Peyer's patch (tissue), 4 donors: ENCODE measurements at regions not wholly inside any gene's neighbourhood (a gene's known extent, or its start where the extent isn't known, plus 50 kb on each side); places are given as distances from the start of the nearest gene placed in this dataset.

Experiments
- POLR2A ChIP-seq, 2 donors: fragments of 450-650 bp; IDR thresholded peaks; one replicate each; pipeline ENCODE4 v1.5.1; 2017; ENCODE audit warnings: antibody characterized with exemption in 2 of 2, mild to moderate bottlenecking in 2 of 2, moderate library complexity in 2 of 2
- TF ChIP-seq, protein P1 (sequence below), 6 experiments: fragments of 450-650 bp in 4 of 6; fragments of 200-600 bp in 2 of 6; sonication (generic) in 1 of 6; IDR thresholded peaks; one replicate each; pipeline ENCODE4 v1.5.1; 2017 to 2019; ENCODE audit warnings: antibody characterized with exemption in 6 of 6, mild to moderate bottlenecking in 3 of 6, moderate library complexity in 1 of 6

DNA sequence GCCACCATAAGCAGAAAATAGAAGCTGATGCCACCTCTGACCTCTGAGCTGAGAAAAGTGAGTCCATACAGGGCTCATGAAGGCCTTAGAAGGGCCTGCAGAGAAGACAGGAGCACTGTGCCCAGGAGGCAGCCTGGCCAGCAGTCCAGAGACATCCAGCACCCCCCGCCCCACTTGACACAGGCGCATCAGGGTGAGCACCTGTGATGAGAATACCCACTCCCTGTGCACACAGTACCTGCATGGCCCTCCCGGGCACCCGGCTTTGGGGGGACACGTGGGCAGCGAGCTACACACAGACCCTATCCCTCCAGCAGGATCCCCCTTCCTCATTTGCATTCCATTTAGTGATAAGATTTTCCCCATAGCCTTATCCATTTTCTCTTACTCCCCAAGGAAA, 63.6 kb upstream of the NSMCE3 start:
- TF ChIP-seq POLR2A (IDR thresholded peaks at IDR 0.05): no peak
- TF ChIP-seq, protein P1, sequence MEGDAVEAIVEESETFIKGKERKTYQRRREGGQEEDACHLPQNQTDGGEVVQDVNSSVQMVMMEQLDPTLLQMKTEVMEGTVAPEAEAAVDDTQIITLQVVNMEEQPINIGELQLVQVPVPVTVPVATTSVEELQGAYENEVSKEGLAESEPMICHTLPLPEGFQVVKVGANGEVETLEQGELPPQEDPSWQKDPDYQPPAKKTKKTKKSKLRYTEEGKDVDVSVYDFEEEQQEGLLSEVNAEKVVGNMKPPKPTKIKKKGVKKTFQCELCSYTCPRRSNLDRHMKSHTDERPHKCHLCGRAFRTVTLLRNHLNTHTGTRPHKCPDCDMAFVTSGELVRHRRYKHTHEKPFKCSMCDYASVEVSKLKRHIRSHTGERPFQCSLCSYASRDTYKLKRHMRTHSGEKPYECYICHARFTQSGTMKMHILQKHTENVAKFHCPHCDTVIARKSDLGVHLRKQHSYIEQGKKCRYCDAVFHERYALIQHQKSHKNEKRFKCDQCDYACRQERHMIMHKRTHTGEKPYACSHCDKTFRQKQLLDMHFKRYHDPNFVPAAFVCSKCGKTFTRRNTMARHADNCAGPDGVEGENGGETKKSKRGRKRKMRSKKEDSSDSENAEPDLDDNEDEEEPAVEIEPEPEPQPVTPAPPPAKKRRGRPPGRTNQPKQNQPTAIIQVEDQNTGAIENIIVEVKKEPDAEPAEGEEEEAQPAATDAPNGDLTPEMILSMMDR (IDR thresholded peaks at IDR 0.05): no peak
